CD14-positive monocyte (primary cell): ENCODE measurements at regions not wholly inside any gene's neighbourhood (a gene's known extent, or its start where the extent isn't known, plus 50 kb on each side); places are given as distances from the start of the nearest gene placed in this dataset.

ENCODE experiments used
- DNase-seq, 3 donors: peaks; one replicate each; pipeline ENCODE4 v3.0.0-alpha.2; 2011 to 2022
- H2AFZ ChIP-seq: 2 replicates; pipeline ENCODE4 v1.6.0; 2012; ENCODE audit warnings: mild to moderate bottlenecking, low read depth, low read length, inconsistent platforms; ENCODE audit not compliant: insufficient read depth, poor library complexity, severe bottlenecking
- H3K27ac ChIP-seq, 2 donors: 1 replicate in 1 of 2; 2 replicates in 1 of 2; pipeline ENCODE4 v1.5.1; 2012 to 2013; ENCODE audit warnings: low read length in 2 of 2, control low read depth in 1 of 2, inconsistent platforms in 1 of 2, low read depth in 1 of 2, mild to moderate bottlenecking in 1 of 2
- H3K27me3 ChIP-seq, 2 donors: one replicate each; pipeline versions ENCODE4 v1.6.0 to v1.6.1; 2011 to 2013; ENCODE audit warnings: low read length in 2 of 2; ENCODE audit not compliant: control insufficient read depth in 2 of 2, insufficient read depth in 2 of 2
- H3K36me3 ChIP-seq, 2 donors: replicated peaks in 1 of 2; 1 replicate in 1 of 2; 2 replicates in 1 of 2; pipeline versions ENCODE4 v1.5.1 to v1.6.1; 2012 to 2013; ENCODE audit warnings: low read length in 2 of 2, control low read depth in 1 of 2, inconsistent platforms in 1 of 2, mild to moderate bottlenecking in 1 of 2; ENCODE audit not compliant: insufficient read depth in 2 of 2, control insufficient read depth in 1 of 2
- H3K4me1 ChIP-seq, 2 donors: 1 replicate in 1 of 2; 2 replicates in 1 of 2; pipeline versions ENCODE4 v1.5.1 to v1.6.1; 2012 to 2013; ENCODE audit warnings: low read length in 2 of 2, control low read depth in 1 of 2, inconsistent platforms in 1 of 2, mild to moderate bottlenecking in 1 of 2, moderate library complexity in 1 of 2; ENCODE audit not compliant: insufficient read depth in 2 of 2, control insufficient read depth in 1 of 2
- H3K4me2 ChIP-seq: replicated peaks from 2 replicates; pipeline ENCODE3; 2012; ENCODE audit warnings: low read length, moderate library complexity, mild to moderate bottlenecking; ENCODE audit not compliant: poor library complexity, severe bottlenecking; ENCODE audit errors: extremely low read depth
- H3K4me3 ChIP-seq, 3 experiments: fragments of 200-600 bp in 1 of 3; sonication (generic) in 1 of 3; replicated peaks in 1 of 3; 1 replicate in 2 of 3; 2 replicates in 1 of 3; pipeline ENCODE4 v1.5.1; 2011 to 2013; ENCODE audit warnings: low read length in 3 of 3, mild to moderate bottlenecking in 3 of 3, control low read depth in 2 of 3, low read depth in 2 of 3, inconsistent platforms in 1 of 3, moderate library complexity in 1 of 3
- H3K79me2 ChIP-seq: 2 replicates; pipeline ENCODE4 v1.6.0; 2012; ENCODE audit warnings: mild to moderate bottlenecking, control low read depth, inconsistent platforms, low read length, moderate library complexity; ENCODE audit not compliant: insufficient read depth
- H3K9ac ChIP-seq: 2 replicates; pipeline ENCODE4 v1.6.0; 2017; ENCODE audit warnings: low read length, mild to moderate bottlenecking; ENCODE audit not compliant: insufficient read depth, poor library complexity, severe bottlenecking
- H3K9me3 ChIP-seq, 2 donors: replicated peaks in 1 of 2; 1 replicate in 1 of 2; 2 replicates in 1 of 2; pipeline versions ENCODE4 v1.5.1 to v1.6.1; 2012 to 2013; ENCODE audit warnings: low read length in 2 of 2, control low read depth in 1 of 2; ENCODE audit not compliant: control insufficient read depth in 1 of 2, insufficient read depth in 1 of 2
- H4K20me1 ChIP-seq: 2 replicates; pipeline ENCODE4 v1.6.0; 2012; ENCODE audit warnings: mild to moderate bottlenecking, low read length, control low read depth, moderate library complexity; ENCODE audit not compliant: insufficient read depth
- H3K27ac Mint-ChIP-seq, 7 donors: one replicate each; pipeline ENCODE4 v1.8.0; 2020; ENCODE audit warnings: mild to moderate bottlenecking in 7 of 7, mixed read lengths in 7 of 7, moderate library complexity in 6 of 7, inconsistent platforms in 2 of 7
- H3K27me3 Mint-ChIP-seq, 3 donors: one replicate each; pipeline ENCODE4 v1.8.0; 2021 to 2022; ENCODE audit warnings: low read depth in 3 of 3, mild to moderate bottlenecking in 3 of 3, mixed read lengths in 3 of 3, moderate library complexity in 3 of 3, inconsistent platforms in 1 of 3
- H3K36me3 Mint-ChIP-seq, 2 donors: one replicate each; pipeline ENCODE4 v1.8.0; 2020; ENCODE audit warnings: mixed read lengths in 2 of 2, inconsistent platforms in 1 of 2, mild to moderate bottlenecking in 1 of 2
- H3K4me1 Mint-ChIP-seq: one replicate; pipeline ENCODE4 v1.8.0; 2020; ENCODE audit warnings: mild to moderate bottlenecking, mixed read lengths
- H3K4me3 Mint-ChIP-seq, 2 donors: one replicate each; pipeline ENCODE4 v1.8.0; 2020; ENCODE audit warnings: mild to moderate bottlenecking in 2 of 2, mixed read lengths in 2 of 2, moderate library complexity in 1 of 2
- H3K9me3 Mint-ChIP-seq, 7 donors: one replicate each; pipeline ENCODE4 v1.8.0; 2020 to 2022; ENCODE audit warnings: mixed read lengths in 7 of 7, mild to moderate bottlenecking in 6 of 7, moderate library complexity in 6 of 7, inconsistent platforms in 2 of 7
- WGBS: methylation state at CpG from one replicate; pipeline ENCODE4 v1.1.5; 2013; ENCODE audit warnings: missing lambda C conversion rate; ENCODE audit not compliant: insufficient coverage; 5-methylcytosine and 5-hydroxymethylcytosine counted together
- intact Hi-C, 2 donors: fragments of 100-400 bp; cut with micrococcal nuclease; formaldehyde crosslinking; loops; one replicate each; pipeline versions ENCODE4 v1.15.0 to v1.15.1; 2023
- TF ChIP-seq, protein P1 (sequence below): fragments of 200-600 bp; IDR thresholded peaks from one replicate; pipeline ENCODE4 v1.8.0; 2022; ENCODE audit warnings: antibody characterized with exemption, mild to moderate bottlenecking

GRCh38 chr5:72711351-72711750 is 105.1 kb upstream of the TNPO1 start:
- intact Hi-C loops: no loop called here

GRCh38 chr5:72709341-72709740 is 107.1 kb upstream of the TNPO1 start:
- H3K4me1 ChIP-seq: no peaks in the 10 kb centered on the region
- H3K79me2 ChIP-seq: no peaks in the 10 kb centered on the region
- H3K4me3 ChIP-seq: no peak overlapping the region
- Mint-ChIP-seq H3K27me3 (peaks cover 0 to 4% (median 3%) of the 10 kb centered on the region in 3 donors), H3K9me3 (peaks cover 2 to 16% (median 11%) of the 10 kb centered on the region in 7 donors), H3K4me1 (no peaks in the 10 kb centered on the region), H3K27ac (no peak overlapping the region), H3K4me3 (no peak overlapping the region), H3K36me3 (no peaks in the 10 kb centered on the region)
- H3K9me3 ChIP-seq: peaks cover 8 to 22% of the 10 kb centered on the region in 2 donors
- H3K27ac ChIP-seq: no peak overlapping the region
- H2AFZ ChIP-seq: no peak overlapping the region
- TF ChIP-seq, protein P1, sequence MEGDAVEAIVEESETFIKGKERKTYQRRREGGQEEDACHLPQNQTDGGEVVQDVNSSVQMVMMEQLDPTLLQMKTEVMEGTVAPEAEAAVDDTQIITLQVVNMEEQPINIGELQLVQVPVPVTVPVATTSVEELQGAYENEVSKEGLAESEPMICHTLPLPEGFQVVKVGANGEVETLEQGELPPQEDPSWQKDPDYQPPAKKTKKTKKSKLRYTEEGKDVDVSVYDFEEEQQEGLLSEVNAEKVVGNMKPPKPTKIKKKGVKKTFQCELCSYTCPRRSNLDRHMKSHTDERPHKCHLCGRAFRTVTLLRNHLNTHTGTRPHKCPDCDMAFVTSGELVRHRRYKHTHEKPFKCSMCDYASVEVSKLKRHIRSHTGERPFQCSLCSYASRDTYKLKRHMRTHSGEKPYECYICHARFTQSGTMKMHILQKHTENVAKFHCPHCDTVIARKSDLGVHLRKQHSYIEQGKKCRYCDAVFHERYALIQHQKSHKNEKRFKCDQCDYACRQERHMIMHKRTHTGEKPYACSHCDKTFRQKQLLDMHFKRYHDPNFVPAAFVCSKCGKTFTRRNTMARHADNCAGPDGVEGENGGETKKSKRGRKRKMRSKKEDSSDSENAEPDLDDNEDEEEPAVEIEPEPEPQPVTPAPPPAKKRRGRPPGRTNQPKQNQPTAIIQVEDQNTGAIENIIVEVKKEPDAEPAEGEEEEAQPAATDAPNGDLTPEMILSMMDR: no peak
- intact Hi-C loops: no loop called here
- H3K27me3 ChIP-seq: no peaks in the 10 kb centered on the region
- no peak for DNase-seq
- H3K9ac ChIP-seq: no peak overlapping the region
- no peaks in the 10 kb centered on the region for H3K36me3 ChIP-seq
- no peaks in the 10 kb centered on the region for H4K20me1 ChIP-seq
- H3K4me2 ChIP-seq: no peak overlapping the region
- WGBS: no CpG with 5 or more reads among the region's 1 CpG

More at GRCh38 chr5:72711351-72711750, 105.1 kb upstream of the TNPO1 start:
- no peaks in the 10 kb centered on the region for H3K4me1 Mint-ChIP-seq
- no peaks in the 10 kb centered on the region for H3K4me1 ChIP-seq
- no peak overlapping the region for H3K9ac ChIP-seq
- peak overlapping the region in 1 of 7 donors; percentile 5 for H3K27ac Mint-ChIP-seq
- H3K36me3 Mint-ChIP-seq: no peaks in the 10 kb centered on the region
- 95% methylated on average over 2 of the region's 2 CpGs for WGBS
- H3K9me3 ChIP-seq: peaks cover 8 to 22% of the 10 kb centered on the region in 2 donors
- H2AFZ ChIP-seq: no peak overlapping the region
- no peak for DNase-seq
- no peaks in the 10 kb centered on the region for H3K27me3 ChIP-seq
- H3K79me2 ChIP-seq: no peaks in the 10 kb centered on the region
- H3K27me3 Mint-ChIP-seq: peaks cover 0 to 3% (median 2%) of the 10 kb centered on the region in 3 donors
- H3K27ac ChIP-seq: no peak overlapping the region
- TF ChIP-seq, protein P1: no peak
- no peak overlapping the region for H3K4me3 Mint-ChIP-seq
- no peak overlapping the region for H3K4me2 ChIP-seq
- peaks cover 2 to 16% (median 11%) of the 10 kb centered on the region in 7 donors for H3K9me3 Mint-ChIP-seq
- H3K36me3 ChIP-seq: no peaks in the 10 kb centered on the region
- H3K4me3 ChIP-seq: no peak overlapping the region
- H4K20me1 ChIP-seq: no peaks in the 10 kb centered on the region
